ENCODE measurements at regions not wholly inside any gene's neighbourhood (a gene's known extent, or its start where the extent isn't known, plus 50 kb on each side); places are given as distances from the start of the nearest gene placed in this dataset.

GRCh38 chrX:94216738-94217137, 542.7 kb downstream of the FAM133A start:
- no peak for TF ChIP-seq POLR2A (IDR thresholded peaks at IDR 0.05)
- TF ChIP-seq, protein P1, sequence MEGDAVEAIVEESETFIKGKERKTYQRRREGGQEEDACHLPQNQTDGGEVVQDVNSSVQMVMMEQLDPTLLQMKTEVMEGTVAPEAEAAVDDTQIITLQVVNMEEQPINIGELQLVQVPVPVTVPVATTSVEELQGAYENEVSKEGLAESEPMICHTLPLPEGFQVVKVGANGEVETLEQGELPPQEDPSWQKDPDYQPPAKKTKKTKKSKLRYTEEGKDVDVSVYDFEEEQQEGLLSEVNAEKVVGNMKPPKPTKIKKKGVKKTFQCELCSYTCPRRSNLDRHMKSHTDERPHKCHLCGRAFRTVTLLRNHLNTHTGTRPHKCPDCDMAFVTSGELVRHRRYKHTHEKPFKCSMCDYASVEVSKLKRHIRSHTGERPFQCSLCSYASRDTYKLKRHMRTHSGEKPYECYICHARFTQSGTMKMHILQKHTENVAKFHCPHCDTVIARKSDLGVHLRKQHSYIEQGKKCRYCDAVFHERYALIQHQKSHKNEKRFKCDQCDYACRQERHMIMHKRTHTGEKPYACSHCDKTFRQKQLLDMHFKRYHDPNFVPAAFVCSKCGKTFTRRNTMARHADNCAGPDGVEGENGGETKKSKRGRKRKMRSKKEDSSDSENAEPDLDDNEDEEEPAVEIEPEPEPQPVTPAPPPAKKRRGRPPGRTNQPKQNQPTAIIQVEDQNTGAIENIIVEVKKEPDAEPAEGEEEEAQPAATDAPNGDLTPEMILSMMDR (IDR thresholded peaks at IDR 0.05), result no peak
